ENCODE measurements at regions not wholly inside any gene's neighbourhood (a gene's known extent, or its start where the extent isn't known, plus 50 kb on each side); places are given as distances from the start of the nearest gene placed in this dataset.

DNA sequence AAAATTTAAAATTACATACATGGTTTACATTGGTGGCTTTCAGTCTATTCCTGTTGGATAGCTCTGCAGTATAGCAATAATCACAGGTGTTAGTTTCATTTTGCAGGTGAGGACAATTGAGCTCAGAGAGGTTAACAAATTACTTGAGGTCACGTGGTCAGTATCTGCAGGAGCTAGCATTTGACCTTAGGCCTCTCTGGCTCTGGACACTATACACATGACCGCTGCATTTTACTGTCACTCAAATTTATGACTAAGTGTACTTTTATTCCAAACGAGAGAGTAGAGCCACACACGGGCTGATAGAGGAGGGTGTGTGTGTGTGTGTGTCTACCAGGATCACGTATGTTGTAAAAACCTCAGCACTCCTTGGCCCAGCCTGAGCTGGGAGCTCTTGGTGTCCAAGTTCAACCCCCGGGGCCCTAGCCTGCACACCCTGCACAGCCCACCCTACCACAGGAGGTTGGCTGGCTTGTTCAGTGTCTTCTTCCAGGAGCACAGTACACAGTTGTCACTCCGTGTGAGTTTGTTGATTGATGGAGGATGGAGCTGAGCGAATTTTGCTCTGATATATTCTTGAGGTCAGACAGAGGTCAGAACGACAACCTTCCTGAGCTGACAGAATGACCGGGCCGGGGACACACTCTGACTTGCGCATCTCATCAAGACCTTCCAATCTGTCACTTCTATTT lies 272.7 kb downstream of the GFRA1 start:
- in situ Hi-C loops (cut with MboI; ENCODE audit: low sequenced_read_pairs in 4 of 4) (no loop called here), intact Hi-C loops (cut with DNase I; ENCODE audit: low total_unique reads) (no loop called here)
- H3K9me3 ChIP-seq, result no peaks in the 10 kb centered on the region
- DNase-seq, result no peak
- no peak overlapping the region for H3K4me3 ChIP-seq
- no peak for ATAC-seq
- H3K36me3 ChIP-seq, result no peaks in the 10 kb centered on the region
- no peaks in the 10 kb centered on the region for H3K27me3 ChIP-seq
- peaks cover 0 to 11% of the 10 kb centered on the region in 2 donors for H3K4me1 ChIP-seq
- no peak overlapping the region for H3K27ac ChIP-seq
- TF ChIP-seq, protein P1, sequence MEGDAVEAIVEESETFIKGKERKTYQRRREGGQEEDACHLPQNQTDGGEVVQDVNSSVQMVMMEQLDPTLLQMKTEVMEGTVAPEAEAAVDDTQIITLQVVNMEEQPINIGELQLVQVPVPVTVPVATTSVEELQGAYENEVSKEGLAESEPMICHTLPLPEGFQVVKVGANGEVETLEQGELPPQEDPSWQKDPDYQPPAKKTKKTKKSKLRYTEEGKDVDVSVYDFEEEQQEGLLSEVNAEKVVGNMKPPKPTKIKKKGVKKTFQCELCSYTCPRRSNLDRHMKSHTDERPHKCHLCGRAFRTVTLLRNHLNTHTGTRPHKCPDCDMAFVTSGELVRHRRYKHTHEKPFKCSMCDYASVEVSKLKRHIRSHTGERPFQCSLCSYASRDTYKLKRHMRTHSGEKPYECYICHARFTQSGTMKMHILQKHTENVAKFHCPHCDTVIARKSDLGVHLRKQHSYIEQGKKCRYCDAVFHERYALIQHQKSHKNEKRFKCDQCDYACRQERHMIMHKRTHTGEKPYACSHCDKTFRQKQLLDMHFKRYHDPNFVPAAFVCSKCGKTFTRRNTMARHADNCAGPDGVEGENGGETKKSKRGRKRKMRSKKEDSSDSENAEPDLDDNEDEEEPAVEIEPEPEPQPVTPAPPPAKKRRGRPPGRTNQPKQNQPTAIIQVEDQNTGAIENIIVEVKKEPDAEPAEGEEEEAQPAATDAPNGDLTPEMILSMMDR (IDR thresholded peaks at IDR 0.05 in 4 of 5, conservative IDR thresholded peaks at IDR 0.05 in 1 of 5), result no peak
- TF ChIP-seq POLR2A (IDR thresholded peaks at IDR 0.05), result no peak
